ENCODE measurements at regions not wholly inside any gene's neighbourhood (a gene's known extent, or its start where the extent isn't known, plus 50 kb on each side); places are given as distances from the start of the nearest gene placed in this dataset.
"Not testable (repeated sequence)": the region's sequence is repeated elsewhere in the genome, so short reads cannot be mapped to it uniquely, and the experiment has no call there.

- DNase-seq (ENCODE audit: low spot score): no peak
Measured at GRCh38 chr15:100720406-100720967, 118.1 kb downstream of the ASB7 start.

GRCh38 chr15:100721758-100722550 lies 119.6 kb downstream of the ASB7 start:
- peak; percentile 94 for DNase-seq (ENCODE audit: low spot score)

GRCh38 chr15:100722551-100723314 lies 120.3 kb downstream of the ASB7 start:
- no peak for DNase-seq (ENCODE audit: low spot score)

GRCh38 chr15:100723315-100723801 lies 121.0 kb downstream of the ASB7 start:
- DNase-seq (ENCODE audit: low spot score): no peak

GRCh38 chr15:100725121-100726069 lies 123.0 kb downstream of the ASB7 start:
- DNase-seq (ENCODE audit: low spot score): no peak

GRCh38 chr15:100726070-100726420 lies 123.7 kb downstream of the ASB7 start:
- no peak for DNase-seq (ENCODE audit: low spot score)

GRCh38 chr15:100726421-100727190 lies 124.2 kb downstream of the ASB7 start:
- DNase-seq (ENCODE audit: low spot score): no peak

GRCh38 chr15:100727291-100727851 lies 125.0 kb downstream of the ASB7 start:
- DNase-seq (ENCODE audit: low spot score): no peak

- DNase-seq (ENCODE audit: low spot score): no peak
Measured at GRCh38 chr15:100728371-100729201, 126.2 kb downstream of the ASB7 start.

- DNase-seq (ENCODE audit: low spot score): no peak
Measured at GRCh38 chr15:100729461-100729860, 127.1 kb downstream of the ASB7 start.

GRCh38 chr15:100730129-100730528 lies 127.7 kb downstream of the ASB7 start:
- no peak for DNase-seq (ENCODE audit: low spot score)

GRCh38 chr15:100730655-100731266 lies 128.4 kb downstream of the ASB7 start:
- DNase-seq (ENCODE audit: low spot score): no peak

- DNase-seq (ENCODE audit: low spot score): no peak
Measured at GRCh38 chr15:100731267-100732152, 129.1 kb downstream of the ASB7 start.

GRCh38 chr15:100732211-100733055 lies 130.0 kb downstream of the ASB7 start:
- no peak for DNase-seq (ENCODE audit: low spot score)

GRCh38 chr15:100733101-100733842 lies 130.9 kb downstream of the ASB7 start:
- DNase-seq (ENCODE audit: low spot score): no peak

- not testable (repeated sequence) for DNase-seq (ENCODE audit: low spot score)
Measured at GRCh38 chr15:100733843-100734185, 131.4 kb downstream of the ASB7 start.

GRCh38 chr15:100734586-100734985 lies 132.2 kb downstream of the ASB7 start:
- no peak for DNase-seq (ENCODE audit: low spot score)
